Forelimb muscle (tissue), 1 donor: ENCODE measurements at regions not wholly inside any gene's neighbourhood (a gene's known extent, or its start where the extent isn't known, plus 50 kb on each side); places are given as distances from the start of the nearest gene placed in this dataset.

Source experiments
- DNase-seq: peaks from one replicate; pipeline ENCODE4 v3.0.0-alpha.2; 2013; ENCODE audit warnings: low read depth

DNA sequence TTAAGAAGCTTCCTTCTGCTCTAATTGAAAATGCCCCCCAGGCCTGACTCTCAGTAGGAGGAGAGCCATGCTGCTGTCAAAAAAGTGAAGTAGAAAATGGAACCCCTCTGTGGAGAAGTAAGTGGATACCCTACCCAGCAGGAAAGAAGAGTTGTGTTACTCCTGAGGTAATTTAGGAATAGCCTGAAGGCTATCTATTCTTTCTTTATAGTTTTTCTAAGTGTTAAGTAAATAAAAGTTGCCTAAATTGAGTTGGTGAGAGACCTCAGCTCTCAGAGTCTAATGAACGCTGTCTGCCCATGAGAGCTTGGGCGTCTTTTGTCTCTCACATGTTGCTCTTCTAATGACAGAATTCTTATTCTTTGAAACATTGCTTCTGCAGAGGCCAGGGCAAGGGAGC is 116.2 kb downstream of the NSUN3 start:
- DNase-seq, result no peak

DNA sequence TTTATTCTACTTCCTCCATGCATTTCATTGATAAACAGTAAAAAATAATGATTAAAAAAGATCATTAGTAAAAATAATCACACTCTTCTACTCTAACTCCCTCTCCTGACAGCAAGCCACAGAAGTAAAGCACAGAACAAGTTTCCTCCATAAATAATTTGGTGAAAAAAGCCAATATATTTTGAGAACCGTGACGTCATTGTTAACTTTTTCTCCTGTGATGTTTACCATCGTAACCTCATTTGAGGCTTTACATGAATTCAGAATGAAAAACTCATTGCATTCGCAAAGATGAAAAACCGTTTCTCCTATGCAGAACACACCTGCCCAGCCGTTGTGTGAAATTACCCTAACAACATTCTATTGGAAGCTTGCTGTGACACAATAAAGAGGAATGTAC is 120.7 kb downstream of the NSUN3 start:
- DNase-seq, result no peak

DNA sequence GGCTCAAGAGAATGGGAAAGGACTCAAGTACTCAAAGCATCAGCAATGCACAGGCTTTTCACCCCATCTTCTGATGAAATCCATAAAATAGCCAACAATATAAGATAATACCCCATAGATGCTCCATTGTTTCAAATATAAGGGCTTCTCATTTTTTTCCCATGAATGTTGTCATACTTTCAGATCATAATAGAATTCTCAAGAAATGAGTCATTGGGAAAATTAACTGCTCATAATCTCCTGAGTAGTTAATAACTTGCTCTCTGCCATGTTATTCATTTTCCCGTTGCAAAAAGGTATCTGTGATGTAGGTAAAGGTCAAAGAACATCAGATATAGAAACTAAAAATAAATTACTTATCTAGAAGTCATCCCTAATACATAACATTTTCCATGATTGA is 121.9 kb downstream of the NSUN3 start:
- no peak for DNase-seq

DNA sequence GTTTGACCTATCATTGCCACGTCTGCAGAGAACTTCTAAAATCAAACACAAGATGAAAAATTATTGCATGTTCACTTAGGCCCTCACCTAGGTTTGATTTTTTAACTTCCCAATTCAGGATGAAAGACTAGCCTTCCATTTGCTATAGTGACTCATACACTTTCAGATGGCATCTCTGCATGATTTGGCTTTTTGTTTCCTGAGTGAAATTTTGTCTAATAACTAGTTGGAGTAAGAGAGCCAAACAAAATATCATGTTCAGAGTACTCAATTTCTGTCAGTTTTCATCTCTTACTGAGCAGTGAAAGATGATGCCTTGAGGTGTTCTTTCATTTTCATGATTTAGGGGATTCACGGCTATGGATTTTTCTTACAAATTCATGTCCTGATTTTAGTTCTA is 122.9 kb downstream of the NSUN3 start:
- DNase-seq, result no peak

DNA sequence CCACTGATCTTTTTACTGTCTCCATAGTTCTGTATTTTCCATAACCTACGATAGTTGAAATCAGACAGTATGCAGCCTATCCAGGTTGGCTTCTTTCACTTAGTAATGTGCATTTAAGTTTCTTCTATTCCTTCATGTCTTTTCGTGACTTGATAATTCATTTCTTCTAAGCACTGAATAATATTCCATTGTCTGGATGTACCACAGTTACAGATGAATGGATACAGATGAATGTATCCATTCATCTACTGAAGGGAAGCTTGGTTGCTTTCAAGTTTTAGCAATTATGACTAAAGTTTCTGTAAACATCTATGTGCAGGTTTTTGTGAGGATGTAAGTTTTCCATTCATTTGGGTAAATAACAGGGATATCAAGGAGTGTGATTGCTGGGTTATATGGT is 124.8 kb downstream of the NSUN3 start:
- DNase-seq, result no peak

DNA sequence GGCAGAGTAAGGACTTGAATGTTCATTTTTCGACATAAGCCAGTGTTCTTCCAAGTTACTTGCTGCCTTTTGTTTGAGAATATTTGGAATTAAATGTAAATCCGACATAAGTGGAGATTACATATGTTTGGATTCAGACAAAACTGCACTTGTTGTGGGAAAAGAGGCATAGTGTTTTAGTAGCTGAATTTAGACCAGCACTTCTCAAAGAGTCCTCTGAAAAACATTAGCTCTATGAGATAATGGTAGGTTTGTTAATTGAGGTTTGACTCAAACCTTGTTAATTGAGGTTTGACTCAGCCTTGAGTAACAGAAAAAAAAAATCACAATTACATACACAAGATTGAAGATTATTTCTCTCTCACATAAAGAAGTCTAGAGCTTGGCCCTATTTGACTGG is 132.5 kb downstream of the NSUN3 start:
- no peak for DNase-seq

DNA sequence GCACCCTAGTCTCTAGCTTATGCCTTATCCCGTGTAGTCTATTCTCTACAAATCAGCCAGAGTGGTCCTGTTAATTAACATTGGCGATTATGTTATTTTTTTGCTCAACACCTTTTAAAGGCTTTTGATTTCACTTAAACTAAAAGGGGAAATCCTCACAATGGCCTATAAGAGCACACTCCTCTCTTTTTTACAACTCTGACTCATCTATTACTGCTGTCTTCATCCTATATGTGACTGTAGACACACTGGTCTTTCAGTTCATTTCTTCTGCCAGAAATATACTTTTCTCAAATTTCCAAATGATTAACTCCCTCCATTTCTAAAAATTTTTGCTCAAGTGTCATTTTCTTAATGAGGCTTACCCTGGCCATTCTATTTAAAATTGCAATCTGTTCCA is 143.4 kb downstream of the NSUN3 start:
- no peak for DNase-seq

DNA sequence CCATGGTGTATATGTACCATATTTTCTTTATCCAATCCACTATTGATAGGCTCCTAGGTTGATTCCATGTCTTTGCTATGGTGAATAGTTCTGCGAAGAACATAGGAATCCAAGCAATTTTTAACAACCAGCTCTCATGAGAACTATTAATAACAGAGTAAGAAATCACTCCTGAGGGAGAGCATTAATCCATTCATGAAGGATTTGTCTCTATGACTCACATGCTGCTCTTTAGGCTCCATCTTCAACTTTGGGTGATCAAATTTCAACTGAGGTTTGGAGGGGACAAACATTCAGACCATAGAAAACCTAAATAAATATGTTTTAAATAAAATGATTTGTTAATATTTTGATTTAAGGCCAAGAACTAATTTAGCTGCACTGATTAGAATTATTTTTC is 147.4 kb downstream of the NSUN3 start:
- no peak for DNase-seq

DNA sequence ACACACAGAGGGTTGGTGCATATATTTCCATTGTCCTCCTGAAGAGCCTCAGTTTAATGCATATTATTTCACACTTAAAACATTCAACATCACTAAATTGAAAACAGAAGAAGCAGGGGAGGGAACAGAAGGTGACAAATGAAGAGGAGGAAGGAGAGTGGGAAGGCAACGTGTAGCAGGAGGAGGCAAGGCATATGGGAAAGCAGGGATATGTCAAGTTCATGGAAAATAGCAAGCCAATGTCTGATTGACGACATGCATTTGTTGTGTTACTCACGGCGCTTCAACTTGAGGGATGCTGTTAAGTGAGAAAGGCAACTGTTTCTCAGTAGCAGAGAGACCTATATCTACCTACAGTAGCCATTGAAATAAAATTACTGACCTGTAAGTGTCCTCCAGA is 154.5 kb downstream of the NSUN3 start:
- DNase-seq, result no peak

DNA sequence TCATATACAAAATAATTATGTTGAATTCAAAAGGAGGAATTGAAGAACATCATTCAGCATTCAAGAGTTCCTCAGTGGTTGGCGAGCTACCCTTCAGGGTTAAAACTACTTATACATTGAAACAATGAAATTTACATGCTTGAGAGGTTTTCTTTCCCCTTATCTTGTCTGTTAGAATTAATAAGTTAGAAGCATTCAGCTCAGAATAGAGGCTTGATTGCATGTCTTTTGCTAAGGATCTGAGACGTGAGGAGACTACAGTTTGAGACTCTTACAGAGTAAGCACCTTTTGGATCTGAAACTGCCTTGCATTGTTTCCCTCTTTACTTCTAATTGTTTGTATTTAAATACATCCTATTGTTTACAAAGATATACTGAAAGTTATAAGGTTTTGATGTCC is 157.6 kb downstream of the NSUN3 start:
- no peak for DNase-seq

DNA sequence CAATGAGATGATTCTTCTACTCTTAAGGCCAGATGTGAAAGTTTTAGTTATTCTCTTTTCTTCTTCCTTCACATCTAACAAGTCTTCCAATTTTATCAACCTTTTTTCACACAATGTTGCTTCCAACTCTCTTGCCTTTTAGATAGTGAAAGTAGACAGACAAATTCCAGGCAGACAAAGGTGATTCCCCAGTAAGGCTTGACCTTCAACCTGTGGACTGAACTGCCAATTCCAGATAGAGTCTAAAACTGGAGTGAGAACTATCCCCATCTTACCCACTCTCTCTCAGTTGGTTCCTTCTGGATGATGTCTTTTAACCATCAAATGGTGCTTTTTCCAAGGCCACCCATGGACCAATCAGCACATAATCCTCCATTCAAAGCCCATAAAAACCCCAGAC is 159.0 kb downstream of the NSUN3 start:
- no peak for DNase-seq

DNA sequence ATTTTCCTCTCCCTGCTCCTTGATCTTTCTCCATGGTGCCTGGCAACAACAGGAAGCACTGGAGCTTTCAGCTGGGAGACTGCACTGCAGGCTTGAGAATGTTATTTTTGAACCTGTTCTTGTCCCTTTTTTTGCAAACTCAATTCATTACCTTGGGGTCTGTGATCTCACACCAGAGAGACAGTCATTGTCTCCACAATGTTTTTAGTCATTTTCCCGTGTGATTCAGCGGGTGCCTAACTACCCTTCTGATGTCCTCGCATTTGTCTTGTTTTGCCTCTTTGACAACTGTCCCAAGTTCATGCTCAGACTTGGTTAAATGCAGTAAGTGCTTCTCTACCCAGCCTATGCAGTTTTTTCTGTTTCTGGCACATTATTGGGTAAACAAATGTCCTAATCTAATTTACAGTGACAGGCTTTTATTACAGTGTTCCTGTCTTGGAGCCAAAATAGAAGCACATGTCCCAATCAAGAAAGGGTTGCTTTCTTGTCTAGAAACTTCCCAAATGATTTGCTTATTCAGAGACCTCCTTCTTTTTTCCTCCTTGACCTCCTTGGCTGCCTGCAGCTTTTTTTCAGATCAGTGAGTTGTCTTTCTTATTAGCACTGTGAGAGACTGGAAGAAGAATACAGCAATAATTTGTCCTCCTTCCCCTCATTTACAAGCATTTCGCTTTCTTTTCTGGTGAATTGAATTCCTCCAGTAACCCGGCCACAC is 162.4 kb downstream of the NSUN3 start:
- no peak for DNase-seq

DNA sequence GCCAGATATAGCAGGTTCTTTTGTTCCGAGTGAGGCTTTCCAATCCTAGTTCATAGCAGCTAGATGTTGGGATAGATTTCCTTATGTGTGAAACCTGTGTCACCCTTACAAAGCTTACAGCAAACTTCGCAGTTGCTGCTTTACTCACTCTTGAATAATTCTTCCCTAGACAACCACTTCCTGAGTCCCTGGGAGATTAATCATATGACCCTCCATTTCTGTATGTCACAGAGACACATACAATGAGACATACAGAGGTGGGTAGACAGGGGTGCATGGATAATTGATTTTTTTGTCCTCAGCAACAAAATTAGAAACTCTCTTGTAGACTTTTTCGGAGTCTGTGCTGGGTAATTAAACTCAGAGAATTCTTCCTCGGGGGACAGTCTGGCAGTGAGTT is 163.2 kb downstream of the NSUN3 start:
- DNase-seq, result no peak

DNA sequence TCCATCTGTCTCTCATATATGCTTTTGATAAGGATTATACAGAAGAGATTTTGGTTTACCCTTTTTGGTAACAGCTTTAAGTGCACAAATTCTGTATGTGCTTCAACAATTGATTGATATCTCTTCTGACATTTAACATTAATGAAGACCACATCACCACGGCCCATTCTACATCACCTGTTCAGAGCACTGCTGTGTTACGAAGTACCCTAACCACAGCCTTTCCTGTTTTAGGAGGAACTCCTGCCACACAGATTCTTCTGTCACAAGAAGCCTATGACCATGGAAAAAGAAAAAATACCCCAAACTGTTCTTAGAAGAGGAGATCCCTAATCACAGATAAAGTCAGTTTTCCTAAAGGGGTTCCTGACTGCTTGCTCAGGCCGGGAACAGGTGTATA is 170.1 kb downstream of the NSUN3 start:
- DNase-seq, result no peak

DNA sequence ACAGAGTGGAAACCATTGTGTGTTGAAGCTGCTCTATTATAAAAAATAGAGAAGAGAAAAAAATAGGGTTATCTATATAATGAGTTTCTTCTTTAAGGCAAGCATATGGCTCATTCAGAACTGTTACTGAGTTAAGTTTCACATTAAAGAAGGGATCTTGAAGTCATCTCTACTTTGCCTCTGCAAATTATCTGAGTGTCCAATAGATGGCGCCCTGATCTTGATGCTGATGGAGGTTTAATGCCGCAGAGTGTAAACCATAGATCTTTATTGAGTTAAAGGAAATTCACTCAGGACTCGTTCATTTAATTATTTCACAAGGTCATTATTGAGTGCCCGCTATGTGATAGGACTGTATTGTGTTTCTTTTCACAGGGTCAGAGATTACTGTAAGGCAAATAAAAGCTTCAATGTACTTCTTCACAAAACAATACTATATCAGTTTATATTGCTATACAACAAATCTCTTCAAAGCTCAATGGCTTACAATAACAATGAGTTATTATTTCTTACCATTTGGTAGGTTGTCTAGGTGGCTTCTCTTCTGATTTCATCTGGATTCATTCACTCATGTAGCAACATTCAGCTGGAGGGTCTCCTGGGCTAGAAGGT is 171.4 kb downstream of the NSUN3 start:
- no peak for DNase-seq

DNA sequence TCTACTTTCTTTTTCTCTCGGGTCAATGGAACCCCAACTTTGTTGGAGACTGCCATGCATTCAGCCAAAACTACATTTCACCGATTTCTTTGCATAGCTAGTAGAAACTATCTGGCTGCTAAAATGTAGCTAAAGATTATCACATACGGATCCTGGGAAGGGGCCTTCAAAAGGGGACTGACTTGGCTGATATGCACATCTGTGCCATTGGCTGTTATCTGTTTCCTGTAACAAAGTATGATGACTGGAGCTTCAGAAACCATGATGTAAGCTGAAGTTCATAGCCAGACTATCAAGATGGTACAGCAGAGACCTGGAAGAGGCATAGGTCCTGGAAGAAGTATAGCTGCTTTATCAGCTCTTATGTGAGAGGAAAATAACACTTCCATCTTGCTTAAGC is 179.1 kb downstream of the NSUN3 start:
- no peak for DNase-seq

DNA sequence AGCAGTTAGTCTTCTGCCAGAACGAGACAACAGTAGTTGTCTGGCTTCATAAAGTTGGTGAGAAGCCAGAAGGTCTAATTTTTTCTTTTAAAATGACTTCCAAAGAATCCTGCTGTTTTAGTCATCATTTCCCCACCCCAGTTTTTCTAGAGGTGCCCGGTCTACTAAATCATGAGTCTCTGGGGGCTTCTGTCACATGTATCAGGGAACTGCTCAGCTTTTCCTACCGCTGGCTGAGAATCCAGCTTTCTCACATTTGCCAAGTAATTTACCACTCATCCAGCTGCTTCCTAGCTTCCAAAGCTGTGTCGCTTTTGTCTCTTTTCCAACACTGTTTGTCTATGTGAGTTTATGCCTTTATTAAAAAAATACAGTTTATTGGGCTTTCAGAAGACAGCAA is 183.3 kb downstream of the NSUN3 start:
- DNase-seq, result no peak

DNA sequence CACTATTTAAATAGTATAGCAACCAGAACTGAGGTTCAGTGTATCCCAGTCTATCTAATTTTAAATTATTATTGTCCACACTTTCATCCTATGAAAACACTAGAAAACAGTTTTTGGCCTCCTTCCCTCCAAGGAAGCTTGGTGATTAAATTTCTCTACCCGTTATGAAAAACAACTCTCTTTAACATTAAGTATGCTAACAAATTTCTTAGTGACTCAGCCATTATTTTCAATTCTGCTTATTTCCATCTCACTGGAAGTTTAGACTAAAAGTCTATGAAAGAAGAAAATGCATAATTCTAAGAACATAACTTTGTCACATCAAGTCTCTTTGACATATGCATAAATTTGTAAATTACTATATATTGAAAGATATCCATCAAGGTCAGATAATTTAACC is 185.2 kb downstream of the NSUN3 start:
- no peak for DNase-seq

DNA sequence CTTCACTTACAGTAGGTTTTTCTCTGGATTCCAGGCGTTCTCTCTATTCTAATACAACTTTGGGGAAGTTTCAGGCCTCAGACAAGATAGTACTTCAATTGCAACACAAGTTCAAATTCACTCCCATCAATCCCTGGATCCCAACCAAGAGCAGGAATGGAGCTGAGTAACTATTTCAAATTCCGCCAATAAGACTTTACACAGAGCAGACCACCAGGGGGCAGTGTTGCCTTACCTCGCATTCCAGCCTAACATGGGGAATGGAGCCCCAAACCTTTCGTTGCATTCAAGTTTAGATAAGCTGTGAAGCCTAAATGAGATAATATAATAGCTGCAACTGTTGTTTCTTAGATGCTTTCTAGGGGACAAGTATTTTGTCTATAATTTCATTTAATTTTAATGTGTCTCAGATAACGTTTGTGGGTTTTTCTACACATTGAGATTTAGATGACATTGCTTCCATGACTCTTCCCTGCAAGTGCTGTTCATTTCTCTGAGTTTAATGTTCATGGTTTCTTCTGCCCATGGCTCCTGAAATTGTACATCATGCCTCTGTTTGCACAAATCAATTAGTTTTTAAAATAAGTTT is 186.7 kb downstream of the NSUN3 start:
- DNase-seq, result no peak

DNA sequence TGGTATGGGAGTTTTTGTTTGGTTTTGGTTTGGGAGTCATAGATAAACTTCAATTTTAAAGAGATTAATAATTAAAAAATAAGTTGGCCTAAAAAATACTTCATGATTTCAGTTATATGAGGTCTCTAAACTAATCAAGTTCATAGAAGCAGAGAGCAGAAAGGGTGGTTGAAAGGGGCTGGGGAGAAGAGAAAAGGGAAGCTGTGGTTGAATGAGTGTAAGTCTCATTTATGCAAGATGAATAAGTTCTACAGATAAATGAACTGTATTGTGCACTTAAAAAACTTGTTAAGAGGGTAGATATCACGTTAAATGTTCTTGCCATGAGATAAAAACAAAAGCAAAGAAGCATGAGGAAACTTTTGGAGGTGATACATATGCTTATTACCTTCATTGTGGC is 188.7 kb downstream of the NSUN3 start:
- DNase-seq, result no peak

DNA sequence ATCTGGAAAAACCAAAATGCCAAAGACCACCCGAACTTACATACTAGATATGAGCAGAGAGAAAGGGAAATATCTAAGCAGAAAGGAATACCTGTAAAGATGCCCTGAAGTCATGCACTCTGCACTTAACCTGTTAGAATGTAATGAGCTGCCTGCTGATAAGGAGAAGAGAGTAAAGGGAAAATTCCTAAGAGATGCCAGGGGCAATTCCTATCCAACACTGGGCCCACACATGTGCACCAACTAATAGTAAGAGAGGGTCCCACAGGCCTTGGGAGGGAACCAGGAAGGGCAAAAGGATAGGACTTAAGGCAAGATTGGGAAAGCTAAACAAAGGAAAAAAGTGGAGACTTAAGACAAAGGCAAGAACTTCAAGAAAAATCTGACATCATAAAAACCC is 189.5 kb downstream of the NSUN3 start:
- DNase-seq, result no peak

DNA sequence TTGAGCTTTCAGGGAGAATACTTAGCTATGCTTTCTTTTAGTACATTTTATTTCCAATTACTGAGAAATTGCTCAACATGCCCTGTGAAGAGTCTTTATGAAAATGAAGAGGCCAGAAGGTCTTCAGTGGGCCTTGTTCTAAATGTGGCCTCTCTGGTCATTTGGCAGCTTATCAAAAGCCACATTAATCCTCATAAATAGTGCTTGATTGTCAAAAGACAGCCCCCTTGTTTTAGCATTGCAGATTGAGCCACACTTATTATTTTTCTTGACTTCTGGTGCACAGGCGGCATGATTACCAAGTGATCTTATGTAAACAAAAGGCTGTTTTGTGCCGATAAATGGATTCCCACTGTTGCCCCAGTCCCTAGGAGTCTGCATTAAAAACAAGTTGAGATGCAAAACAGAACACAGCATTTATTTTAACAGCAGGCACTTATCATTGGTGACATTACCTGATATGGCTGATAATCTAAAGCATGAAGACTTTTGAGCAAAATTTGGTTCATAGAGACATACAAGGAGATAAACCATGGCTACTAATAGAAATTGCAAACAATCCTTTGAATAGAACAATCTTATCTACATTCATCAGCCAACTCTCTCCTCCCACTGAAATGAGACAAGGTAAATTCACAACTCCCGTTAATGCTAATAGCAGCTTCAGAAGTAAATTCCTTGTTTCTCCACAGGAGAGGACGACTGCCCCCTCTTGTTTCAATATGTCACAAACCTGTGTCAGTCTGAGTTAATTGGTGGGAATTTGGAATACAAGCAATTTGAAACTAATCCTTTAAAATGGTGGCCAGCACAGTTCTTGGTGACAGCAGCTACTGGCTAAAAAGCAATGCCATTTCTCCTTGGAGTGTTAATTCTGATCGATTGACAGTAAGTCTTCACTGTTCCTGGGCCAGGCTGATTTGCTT is 194.3 kb downstream of the NSUN3 start:
- no peak for DNase-seq

DNA sequence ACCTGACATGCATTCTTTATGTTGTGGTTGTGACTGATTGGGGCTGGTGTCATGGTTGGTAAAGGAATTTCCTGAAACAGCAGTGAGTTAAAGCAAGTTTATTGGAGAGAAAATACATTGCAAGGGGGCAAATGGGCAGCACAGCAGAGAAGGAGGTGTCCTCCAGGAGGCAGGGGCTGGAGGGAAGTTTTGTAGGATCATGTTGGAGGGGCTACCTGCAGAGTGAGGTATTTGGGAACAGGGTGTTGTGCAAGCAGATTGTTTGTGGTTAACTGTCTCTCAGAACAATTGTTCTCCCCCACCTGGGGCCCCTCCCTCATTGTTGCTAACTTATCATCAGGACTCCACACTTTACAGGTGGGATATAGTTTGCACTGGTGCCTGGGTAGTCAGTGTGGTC is 196.0 kb downstream of the NSUN3 start:
- no peak for DNase-seq
